ENCODE measurements at regions not wholly inside any gene's neighbourhood (a gene's known extent, or its start where the extent isn't known, plus 50 kb on each side); places are given as distances from the start of the nearest gene placed in this dataset.

- TF ChIP-seq POLR2AphosphoS5 (IDR thresholded peaks at IDR 0.05; ENCODE audit: low read depth, low read length) (no peak), POLR2A (IDR thresholded peaks at IDR 0.05; ENCODE audit: low read depth, low read length) (no peak), SPI1 (IDR thresholded peaks at IDR 0.05; ENCODE audit: low read depth, low read length) (no peak), TAF1 (IDR thresholded peaks at IDR 0.05; ENCODE audit: low read depth, low read length) (no peak)
Measured at GRCh38 chr2:114031605-114032505, 142.0 kb downstream of the ACTR3 start.
